ENCODE measurements at regions not wholly inside any gene's neighbourhood (a gene's known extent, or its start where the extent isn't known, plus 50 kb on each side); places are given as distances from the start of the nearest gene placed in this dataset.

DNA sequence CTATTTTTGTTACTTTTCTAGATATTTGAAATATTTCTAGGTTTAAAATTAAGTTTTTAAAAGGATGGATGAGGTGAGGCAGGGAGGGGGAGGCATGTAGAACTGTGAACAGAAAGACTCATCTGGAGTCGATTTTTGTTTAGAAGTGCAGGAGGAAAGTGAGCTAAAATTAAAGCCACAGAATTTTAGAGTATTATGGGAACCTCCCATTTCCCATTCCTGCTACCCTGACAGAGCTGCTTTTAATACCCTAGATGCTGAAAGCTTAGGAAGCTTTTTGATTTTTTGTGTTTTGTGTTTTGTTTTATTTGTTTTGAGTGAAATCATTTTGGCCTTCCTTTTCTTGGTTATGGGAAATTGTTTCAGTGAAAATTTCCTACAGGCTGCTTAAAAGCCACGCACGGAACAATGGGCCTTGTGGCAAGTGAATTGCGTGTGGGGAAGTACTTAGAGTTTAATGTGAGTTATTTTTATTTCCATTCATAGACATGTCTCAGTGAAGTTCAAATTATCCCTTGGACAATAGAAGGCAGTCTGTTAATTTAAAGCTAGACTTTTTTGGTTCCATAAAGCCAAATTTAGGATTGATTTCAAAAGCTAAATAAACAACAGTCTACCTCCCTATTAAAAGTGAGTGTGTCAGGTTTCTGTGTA lies 102.0 kb upstream of the HDAC9 start:
- TF ChIP-seq CTCF (conservative IDR thresholded peaks at IDR 0.05; ENCODE audit: low read depth, low read length) = no peak
- H3K4me3 ChIP-seq (ENCODE audit: low read length) = no peak overlapping the region
- no peak for DNase-seq (ENCODE audit: low read depth)

DNA sequence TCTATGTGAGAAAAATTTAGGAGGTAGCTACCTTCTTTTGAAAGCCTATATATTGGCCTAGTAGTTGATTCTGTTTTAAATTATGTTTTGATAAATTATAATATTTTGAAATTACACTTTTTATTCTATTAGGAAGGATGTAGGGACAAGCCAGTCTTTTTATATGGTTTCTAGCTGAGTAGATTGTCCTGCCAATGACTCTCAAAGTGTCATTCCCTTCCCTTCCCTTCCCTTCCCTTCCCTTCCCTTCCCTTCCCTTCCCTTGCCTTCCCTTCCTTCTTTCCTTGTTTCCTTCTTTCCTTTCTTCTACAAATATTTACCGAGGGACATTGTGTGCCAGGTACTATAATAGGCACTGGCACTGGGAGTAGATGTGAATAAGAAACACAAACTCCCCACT lies 99.7 kb upstream of the HDAC9 start:
- no peak overlapping the region for H3K4me3 ChIP-seq (ENCODE audit: low read length)
- DNase-seq (ENCODE audit: low read depth) = no peak
- TF ChIP-seq CTCF (conservative IDR thresholded peaks at IDR 0.05; ENCODE audit: low read depth, low read length) = no peak

DNA sequence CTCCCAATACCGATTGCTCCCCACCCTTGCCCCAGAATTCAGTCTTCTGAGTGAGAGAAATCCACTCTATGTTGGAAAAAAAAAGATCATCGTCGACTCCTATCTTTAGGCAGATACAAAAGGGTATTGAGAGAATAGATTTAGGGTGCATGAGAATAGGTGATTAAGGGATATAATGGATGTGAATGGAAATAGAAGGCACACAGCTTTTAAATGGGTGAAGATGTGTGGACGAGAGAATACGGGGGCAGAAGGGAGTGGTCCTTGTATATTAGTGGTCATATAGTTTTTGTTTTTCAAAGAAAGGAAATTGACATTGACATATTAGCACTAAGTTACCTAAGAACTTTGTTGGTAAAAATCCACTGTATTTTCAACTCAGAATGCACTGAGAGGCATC lies 98.6 kb upstream of the HDAC9 start:
- H3K4me3 ChIP-seq (ENCODE audit: low read length) = no peak overlapping the region
- TF ChIP-seq CTCF (conservative IDR thresholded peaks at IDR 0.05; ENCODE audit: low read depth, low read length) = no peak
- DNase-seq (ENCODE audit: low read depth) = no peak

DNA sequence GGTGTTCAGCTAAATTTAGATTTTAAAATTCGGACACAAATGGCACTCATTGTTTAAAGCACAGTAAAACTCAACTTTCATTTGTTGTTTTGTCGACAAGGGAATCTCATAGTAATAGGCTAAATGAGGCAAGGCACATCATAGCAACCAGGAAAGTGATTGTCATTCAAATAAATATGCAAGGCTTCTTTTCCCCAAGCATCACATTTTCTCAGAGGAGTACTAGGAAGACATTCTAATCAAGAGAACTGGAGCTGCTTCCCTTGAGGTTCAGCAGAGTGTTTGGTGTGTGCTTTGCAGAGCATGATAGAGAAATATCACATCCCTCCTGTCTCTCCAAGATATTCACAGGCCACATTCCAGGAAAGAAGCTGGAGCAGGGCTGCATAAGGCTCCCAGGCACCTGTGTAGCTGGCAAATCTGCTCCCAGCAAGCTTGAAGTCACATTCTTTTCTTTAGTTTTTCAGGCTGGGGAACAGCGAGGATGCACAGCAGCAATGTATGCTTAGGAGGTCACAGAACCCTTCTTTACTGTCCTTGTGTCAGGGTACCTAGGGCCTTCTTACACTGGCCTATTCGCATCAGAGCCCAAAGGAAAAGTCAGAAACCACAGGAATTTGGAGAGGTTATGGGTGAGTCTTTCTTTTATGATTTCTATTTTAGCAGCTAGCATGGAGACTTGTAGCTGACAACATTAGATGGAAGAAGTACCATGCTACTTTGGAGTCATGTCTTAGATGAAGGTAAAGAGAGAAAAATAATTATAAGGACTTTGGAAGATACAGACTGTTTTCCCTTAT lies 95.9 kb upstream of the HDAC9 start:
- H3K4me3 ChIP-seq (ENCODE audit: low read length) = no peak overlapping the region
- DNase-seq (ENCODE audit: low read depth) = no peak
- TF ChIP-seq CTCF (conservative IDR thresholded peaks at IDR 0.05; ENCODE audit: low read depth, low read length) = no peak

- TF ChIP-seq CTCF (conservative IDR thresholded peaks at IDR 0.05; ENCODE audit: low read depth, low read length) = no peak
- H3K4me3 ChIP-seq (ENCODE audit: low read length) = no peak overlapping the region
- no peak for DNase-seq (ENCODE audit: low read depth)
Observed at GRCh38 chr7:18400275-18400674, 95.3 kb upstream of the HDAC9 start.

DNA sequence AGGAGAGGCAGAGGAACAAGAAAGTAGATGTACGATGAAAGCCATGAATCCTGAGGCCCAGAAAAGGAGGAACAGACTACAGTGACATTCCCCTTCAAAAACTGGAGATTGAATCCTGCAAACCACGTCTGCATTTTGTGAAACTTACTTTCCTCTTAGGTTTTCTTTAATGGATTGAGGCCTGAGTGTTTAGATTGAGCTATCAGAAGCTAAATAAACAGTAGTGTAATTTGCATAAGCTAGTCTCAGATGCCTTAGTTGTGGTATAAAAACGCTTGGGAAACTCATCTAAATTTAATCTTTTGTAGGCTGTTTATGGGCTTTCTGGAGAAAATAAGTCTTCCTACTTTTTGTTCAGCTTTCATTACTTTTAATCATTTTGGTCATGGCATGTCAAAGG lies 94.8 kb upstream of the HDAC9 start:
- DNase-seq (ENCODE audit: low read depth) = no peak
- TF ChIP-seq CTCF (conservative IDR thresholded peaks at IDR 0.05; ENCODE audit: low read depth, low read length) = no peak
- H3K4me3 ChIP-seq (ENCODE audit: low read length) = no peak overlapping the region

GRCh38 chr7:18401757-18402156 lies 93.8 kb upstream of the HDAC9 start:
- H3K4me3 ChIP-seq (ENCODE audit: low read length) = no peak overlapping the region
- TF ChIP-seq CTCF (conservative IDR thresholded peaks at IDR 0.05; ENCODE audit: low read depth, low read length) = no peak
- no peak for DNase-seq (ENCODE audit: low read depth)
